WTC11 (cell line): ENCODE measurements at regions not wholly inside any gene's neighbourhood (a gene's known extent, or its start where the extent isn't known, plus 50 kb on each side); places are given as distances from the start of the nearest gene placed in this dataset.

Source experiments
- ATAC-seq: fragments of 200-7000 bp; cut with Tn5 transposase; 2 replicates; pipeline ENCODE4 v1.10.0; 2021; ENCODE audit warnings: mild to moderate bottlenecking, moderate library complexity
- CTCF ChIA-PET: fragments of 300-600 bp; sonication (Branson Sonifier 250); formaldehyde crosslinking; loops from one replicate; lab custom pipeline; 2021; ENCODE audit warnings: antibody characterized with exemption; lab: Charles Lee
- POLR2A ChIA-PET: fragments of 350-600 bp; sonication (Branson Sonifier 250); formaldehyde crosslinking; loops from one replicate; lab custom pipeline; 2021; ENCODE audit warnings: antibody characterized with exemption; lab: Charles Lee
- DNase-seq: peaks from one replicate; pipeline ENCODE4 v3.0.0; 2021; ENCODE audit warnings: low spot score
- H3K27ac Mint-ChIP-seq: 2 replicates; pipeline ENCODE4 v1.8.0; 2021; ENCODE audit warnings: mixed read lengths
- H3K27me3 Mint-ChIP-seq: 2 replicates; pipeline ENCODE4 v1.8.0; 2021; ENCODE audit warnings: low read depth, mild to moderate bottlenecking, moderate library complexity, mixed read lengths
- H3K36me3 Mint-ChIP-seq: 2 replicates; pipeline ENCODE4 v1.8.0; 2021; ENCODE audit warnings: mixed read lengths
- H3K4me1 Mint-ChIP-seq: 2 replicates; pipeline ENCODE4 v1.8.0; 2022; ENCODE audit warnings: mixed read lengths
- H3K4me3 Mint-ChIP-seq: 2 replicates; pipeline ENCODE4 v1.8.0; 2021; ENCODE audit warnings: mild to moderate bottlenecking, moderate library complexity, mixed read lengths
- H3K9me3 Mint-ChIP-seq: 2 replicates; pipeline ENCODE4 v1.8.0; 2021; ENCODE audit warnings: mixed read lengths
- CREB1 ChIP-seq: sonication (generic); formaldehyde crosslinking; IDR thresholded peaks from 2 replicates; pipeline ENCODE4 v1.8.0; 2023; ENCODE audit warnings: mild to moderate bottlenecking, missing genetic modification reagents
- IRF2 ChIP-seq: sonication (generic); formaldehyde crosslinking; IDR thresholded peaks from 2 replicates; pipeline ENCODE4 v1.8.0; 2022; ENCODE audit warnings: low read depth, missing genetic modification reagents, borderline replicate concordance
- MXD4 ChIP-seq: fragments of 250-450 bp; sonication (Bioruptor Pico); IDR thresholded peaks from 2 replicates; pipeline ENCODE4 v1.8.0; 2021; ENCODE audit warnings: mild to moderate bottlenecking, moderate library complexity, borderline replicate concordance
- MYBL2 ChIP-seq: sonication (generic); formaldehyde crosslinking; IDR thresholded peaks from 2 replicates; pipeline ENCODE4 v1.8.1; 2023; ENCODE audit warnings: mild to moderate bottlenecking, moderate library complexity, missing genetic modification reagents
- NFE2L1 ChIP-seq: sonication (generic); formaldehyde crosslinking; IDR thresholded peaks from 2 replicates; pipeline ENCODE4 v1.8.1; 2023; ENCODE audit warnings: missing genetic modification reagents
- NR3C1 ChIP-seq: sonication (generic); formaldehyde crosslinking; conservative IDR thresholded peaks from 2 replicates; pipeline ENCODE4 v1.8.1; 2023; ENCODE audit warnings: low read depth, mild to moderate bottlenecking, missing genetic modification reagents
- RELA ChIP-seq: sonication (generic); formaldehyde crosslinking; IDR thresholded peaks from 2 replicates; pipeline ENCODE4 v1.8.1; 2022; ENCODE audit warnings: missing genetic modification reagents, mild to moderate bottlenecking, borderline replicate concordance
- RORB ChIP-seq: fragments of 250-450 bp; sonication (Bioruptor Pico); IDR thresholded peaks from 2 replicates; pipeline ENCODE4 v1.9.0; 2021; ENCODE audit warnings: mild to moderate bottlenecking
- SMAD4 ChIP-seq: sonication (generic); formaldehyde crosslinking; IDR thresholded peaks from 2 replicates; pipeline ENCODE4 v1.8.0; 2022; ENCODE audit warnings: mild to moderate bottlenecking, missing genetic modification reagents
- SP1 ChIP-seq: sonication (generic); formaldehyde crosslinking; conservative IDR thresholded peaks from 2 replicates; pipeline ENCODE4 v1.8.1; 2022; ENCODE audit warnings: missing genetic modification reagents
- TEAD4 ChIP-seq: sonication (generic); formaldehyde crosslinking; IDR thresholded peaks from 2 replicates; pipeline ENCODE4 v1.8.0; 2022; ENCODE audit warnings: mild to moderate bottlenecking, missing genetic modification reagents
- ZNF416 ChIP-seq: fragments of 250-450 bp; sonication (Bioruptor Pico); IDR thresholded peaks from 2 replicates; pipeline ENCODE4 v1.9.0; 2021; ENCODE audit warnings: mild to moderate bottlenecking, inconsistent platforms
- TF ChIP-seq, protein P1 (sequence below): sonication (generic); formaldehyde crosslinking; IDR thresholded peaks from 2 replicates; pipeline ENCODE4 v1.8.0; 2023; ENCODE audit warnings: mild to moderate bottlenecking, missing genetic modification reagents
- TF ChIP-seq, protein P2 (sequence below): fragments of 250-450 bp; sonication (Bioruptor Pico); IDR thresholded peaks from 2 replicates; pipeline ENCODE4 v1.9.0; 2021; ENCODE audit warnings: moderate library complexity, mild to moderate bottlenecking, inconsistent platforms, borderline replicate concordance
- TF ChIP-seq, protein P3 (sequence below): fragments of 250-450 bp; sonication (Bioruptor Pico); IDR thresholded peaks from 2 replicates; pipeline ENCODE4 v2.1.2; 2022; ENCODE audit warnings: mild to moderate bottlenecking, moderate library complexity
- TF ChIP-seq, protein P4 (sequence below): fragments of 200-600 bp; IDR thresholded peaks from 2 replicates; pipeline ENCODE4 v1.8.0; 2022; ENCODE audit warnings: antibody characterized with exemption
- TF ChIP-seq, protein P5 (sequence below): sonication (generic); formaldehyde crosslinking; IDR thresholded peaks from 2 replicates; pipeline ENCODE4 v1.8.1; 2023; ENCODE audit warnings: mild to moderate bottlenecking, missing genetic modification reagents, borderline replicate concordance
- TF ChIP-seq, protein P6 (sequence below): sonication (generic); formaldehyde crosslinking; IDR thresholded peaks from 2 replicates; pipeline ENCODE4 v1.8.0; 2023; ENCODE audit warnings: missing genetic modification reagents
- TF ChIP-seq, protein P7 (sequence below): sonication (generic); formaldehyde crosslinking; IDR thresholded peaks from 2 replicates; pipeline ENCODE4 v1.8.0; 2022; ENCODE audit warnings: mild to moderate bottlenecking, missing genetic modification reagents

DNA sequence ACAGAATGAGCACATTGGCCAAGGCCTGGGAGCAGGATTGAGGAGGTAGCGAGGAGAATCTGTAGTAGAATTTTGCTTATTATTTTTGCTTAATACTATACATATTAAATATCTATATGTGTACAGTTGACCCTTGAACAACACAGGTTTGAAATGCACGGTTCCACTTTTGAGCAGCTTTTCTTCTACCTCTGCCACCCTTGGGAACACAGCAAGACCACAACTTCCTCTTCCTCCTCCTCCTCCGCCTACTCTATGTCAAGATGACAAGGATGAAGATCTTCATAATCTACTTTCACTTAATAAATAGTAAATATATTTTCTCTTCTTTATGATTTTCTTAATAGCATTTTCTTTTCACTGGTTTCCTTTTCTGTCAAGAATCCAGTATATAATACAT is 541.4 kb downstream of the KCTD16 start:
- POLR2A ChIA-PET = no interaction called here
- ATAC-seq (no peak), DNase-seq (no peak)
- H3K4me1 Mint-ChIP-seq = 0 out of 2 replicates have a peak, but pooled peaks cover 7% of the 10 kb centered on the region
- no peak overlapping the region for H3K27ac Mint-ChIP-seq
- H3K27me3 Mint-ChIP-seq = no peaks in the 10 kb centered on the region; the same call in 1 of the 2 replicates
- TF ChIP-seq RELA (CRISPR knock-in tag) = no peak
- TF ChIP-seq CREB1 (CRISPR knock-in tag) = no peak
- TF ChIP-seq NR3C1 (CRISPR knock-in tag) = no peak
- TF ChIP-seq, protein P1, sequence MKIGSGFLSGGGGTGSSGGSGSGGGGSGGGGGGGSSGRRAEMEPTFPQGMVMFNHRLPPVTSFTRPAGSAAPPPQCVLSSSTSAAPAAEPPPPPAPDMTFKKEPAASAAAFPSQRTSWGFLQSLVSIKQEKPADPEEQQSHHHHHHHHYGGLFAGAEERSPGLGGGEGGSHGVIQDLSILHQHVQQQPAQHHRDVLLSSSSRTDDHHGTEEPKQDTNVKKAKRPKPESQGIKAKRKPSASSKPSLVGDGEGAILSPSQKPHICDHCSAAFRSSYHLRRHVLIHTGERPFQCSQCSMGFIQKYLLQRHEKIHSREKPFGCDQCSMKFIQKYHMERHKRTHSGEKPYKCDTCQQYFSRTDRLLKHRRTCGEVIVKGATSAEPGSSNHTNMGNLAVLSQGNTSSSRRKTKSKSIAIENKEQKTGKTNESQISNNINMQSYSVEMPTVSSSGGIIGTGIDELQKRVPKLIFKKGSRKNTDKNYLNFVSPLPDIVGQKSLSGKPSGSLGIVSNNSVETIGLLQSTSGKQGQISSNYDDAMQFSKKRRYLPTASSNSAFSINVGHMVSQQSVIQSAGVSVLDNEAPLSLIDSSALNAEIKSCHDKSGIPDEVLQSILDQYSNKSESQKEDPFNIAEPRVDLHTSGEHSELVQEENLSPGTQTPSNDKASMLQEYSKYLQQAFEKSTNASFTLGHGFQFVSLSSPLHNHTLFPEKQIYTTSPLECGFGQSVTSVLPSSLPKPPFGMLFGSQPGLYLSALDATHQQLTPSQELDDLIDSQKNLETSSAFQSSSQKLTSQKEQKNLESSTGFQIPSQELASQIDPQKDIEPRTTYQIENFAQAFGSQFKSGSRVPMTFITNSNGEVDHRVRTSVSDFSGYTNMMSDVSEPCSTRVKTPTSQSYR (CRISPR knock-in tag) = no peak
- TF ChIP-seq ZNF416 (CRISPR knock-in tag) = no peak
- TF ChIP-seq SP1 (CRISPR knock-in tag) = no peak
- peaks cover 10% of the 10 kb centered on the region for H3K36me3 Mint-ChIP-seq
- H3K4me3 Mint-ChIP-seq = no peak overlapping the region
- CTCF ChIA-PET = no interaction called here
- H3K9me3 Mint-ChIP-seq = peaks cover 11% of the 10 kb centered on the region

DNA sequence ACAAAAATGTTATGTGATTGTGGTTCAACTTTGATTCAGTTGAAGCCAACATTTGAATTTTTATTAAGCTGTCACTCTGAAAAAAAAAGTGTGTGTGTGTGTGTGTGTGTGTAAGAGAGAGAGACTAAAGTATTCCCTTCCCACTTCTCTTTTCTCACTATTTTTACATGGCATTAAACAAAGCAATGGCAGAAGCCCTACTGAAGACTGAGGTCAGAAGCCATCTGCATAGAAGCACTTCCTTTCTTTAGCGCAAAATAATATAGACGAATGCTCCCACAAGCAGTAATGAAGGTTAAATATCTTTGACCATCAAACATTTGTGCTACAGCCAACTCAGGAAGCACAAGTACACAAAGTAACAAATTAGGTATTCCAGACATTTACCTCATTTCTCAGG is 540.5 kb downstream of the KCTD16 start:
- TF ChIP-seq, protein P2, sequence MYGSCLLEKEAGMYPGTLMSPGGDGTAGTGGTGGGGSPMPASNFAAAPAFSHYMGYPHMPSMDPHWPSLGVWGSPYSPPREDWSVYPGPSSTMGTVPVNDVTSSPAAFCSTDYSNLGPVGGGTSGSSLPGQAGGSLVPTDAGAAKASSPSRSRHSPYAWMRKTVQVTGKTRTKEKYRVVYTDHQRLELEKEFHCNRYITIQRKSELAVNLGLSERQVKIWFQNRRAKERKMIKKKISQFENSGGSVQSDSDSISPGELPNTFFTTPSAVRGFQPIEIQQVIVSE (CRISPR knock-in tag) = no peak
- TF ChIP-seq ZNF416 (CRISPR knock-in tag) (no peak), IRF2 (CRISPR knock-in tag) (no peak), MXD4 (CRISPR knock-in tag) (no peak), SMAD4 (CRISPR knock-in tag) (no peak), TEAD4 (CRISPR knock-in tag) (no peak), RORB (no peak), NFE2L1 (no peak), MYBL2 (CRISPR knock-in tag) (no peak)
- TF ChIP-seq, protein P3, sequence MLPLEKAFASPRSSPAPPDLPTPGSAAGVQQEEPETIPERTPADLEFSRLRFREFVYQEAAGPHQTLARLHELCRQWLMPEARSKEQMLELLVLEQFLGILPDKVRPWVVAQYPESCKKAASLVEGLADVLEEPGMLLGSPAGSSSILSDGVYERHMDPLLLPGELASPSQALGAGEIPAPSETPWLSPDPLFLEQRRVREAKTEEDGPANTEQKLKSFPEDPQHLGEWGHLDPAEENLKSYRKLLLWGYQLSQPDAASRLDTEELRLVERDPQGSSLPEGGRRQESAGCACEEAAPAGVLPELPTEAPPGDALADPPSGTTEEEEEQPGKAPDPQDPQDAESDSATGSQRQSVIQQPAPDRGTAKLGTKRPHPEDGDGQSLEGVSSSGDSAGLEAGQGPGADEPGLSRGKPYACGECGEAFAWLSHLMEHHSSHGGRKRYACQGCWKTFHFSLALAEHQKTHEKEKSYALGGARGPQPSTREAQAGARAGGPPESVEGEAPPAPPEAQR = no peak
- TF ChIP-seq, protein P4, sequence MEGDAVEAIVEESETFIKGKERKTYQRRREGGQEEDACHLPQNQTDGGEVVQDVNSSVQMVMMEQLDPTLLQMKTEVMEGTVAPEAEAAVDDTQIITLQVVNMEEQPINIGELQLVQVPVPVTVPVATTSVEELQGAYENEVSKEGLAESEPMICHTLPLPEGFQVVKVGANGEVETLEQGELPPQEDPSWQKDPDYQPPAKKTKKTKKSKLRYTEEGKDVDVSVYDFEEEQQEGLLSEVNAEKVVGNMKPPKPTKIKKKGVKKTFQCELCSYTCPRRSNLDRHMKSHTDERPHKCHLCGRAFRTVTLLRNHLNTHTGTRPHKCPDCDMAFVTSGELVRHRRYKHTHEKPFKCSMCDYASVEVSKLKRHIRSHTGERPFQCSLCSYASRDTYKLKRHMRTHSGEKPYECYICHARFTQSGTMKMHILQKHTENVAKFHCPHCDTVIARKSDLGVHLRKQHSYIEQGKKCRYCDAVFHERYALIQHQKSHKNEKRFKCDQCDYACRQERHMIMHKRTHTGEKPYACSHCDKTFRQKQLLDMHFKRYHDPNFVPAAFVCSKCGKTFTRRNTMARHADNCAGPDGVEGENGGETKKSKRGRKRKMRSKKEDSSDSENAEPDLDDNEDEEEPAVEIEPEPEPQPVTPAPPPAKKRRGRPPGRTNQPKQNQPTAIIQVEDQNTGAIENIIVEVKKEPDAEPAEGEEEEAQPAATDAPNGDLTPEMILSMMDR = no peak
- TF ChIP-seq, protein P5, sequence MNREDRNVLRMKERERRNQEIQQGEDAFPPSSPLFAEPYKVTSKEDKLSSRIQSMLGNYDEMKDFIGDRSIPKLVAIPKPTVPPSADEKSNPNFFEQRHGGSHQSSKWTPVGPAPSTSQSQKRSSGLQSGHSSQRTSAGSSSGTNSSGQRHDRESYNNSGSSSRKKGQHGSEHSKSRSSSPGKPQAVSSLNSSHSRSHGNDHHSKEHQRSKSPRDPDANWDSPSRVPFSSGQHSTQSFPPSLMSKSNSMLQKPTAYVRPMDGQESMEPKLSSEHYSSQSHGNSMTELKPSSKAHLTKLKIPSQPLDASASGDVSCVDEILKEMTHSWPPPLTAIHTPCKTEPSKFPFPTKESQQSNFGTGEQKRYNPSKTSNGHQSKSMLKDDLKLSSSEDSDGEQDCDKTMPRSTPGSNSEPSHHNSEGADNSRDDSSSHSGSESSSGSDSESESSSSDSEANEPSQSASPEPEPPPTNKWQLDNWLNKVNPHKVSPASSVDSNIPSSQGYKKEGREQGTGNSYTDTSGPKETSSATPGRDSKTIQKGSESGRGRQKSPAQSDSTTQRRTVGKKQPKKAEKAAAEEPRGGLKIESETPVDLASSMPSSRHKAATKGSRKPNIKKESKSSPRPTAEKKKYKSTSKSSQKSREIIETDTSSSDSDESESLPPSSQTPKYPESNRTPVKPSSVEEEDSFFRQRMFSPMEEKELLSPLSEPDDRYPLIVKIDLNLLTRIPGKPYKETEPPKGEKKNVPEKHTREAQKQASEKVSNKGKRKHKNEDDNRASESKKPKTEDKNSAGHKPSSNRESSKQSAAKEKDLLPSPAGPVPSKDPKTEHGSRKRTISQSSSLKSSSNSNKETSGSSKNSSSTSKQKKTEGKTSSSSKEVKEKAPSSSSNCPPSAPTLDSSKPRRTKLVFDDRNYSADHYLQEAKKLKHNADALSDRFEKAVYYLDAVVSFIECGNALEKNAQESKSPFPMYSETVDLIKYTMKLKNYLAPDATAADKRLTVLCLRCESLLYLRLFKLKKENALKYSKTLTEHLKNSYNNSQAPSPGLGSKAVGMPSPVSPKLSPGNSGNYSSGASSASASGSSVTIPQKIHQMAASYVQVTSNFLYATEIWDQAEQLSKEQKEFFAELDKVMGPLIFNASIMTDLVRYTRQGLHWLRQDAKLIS (CRISPR knock-in tag) = no peak
- TF ChIP-seq, protein P6, sequence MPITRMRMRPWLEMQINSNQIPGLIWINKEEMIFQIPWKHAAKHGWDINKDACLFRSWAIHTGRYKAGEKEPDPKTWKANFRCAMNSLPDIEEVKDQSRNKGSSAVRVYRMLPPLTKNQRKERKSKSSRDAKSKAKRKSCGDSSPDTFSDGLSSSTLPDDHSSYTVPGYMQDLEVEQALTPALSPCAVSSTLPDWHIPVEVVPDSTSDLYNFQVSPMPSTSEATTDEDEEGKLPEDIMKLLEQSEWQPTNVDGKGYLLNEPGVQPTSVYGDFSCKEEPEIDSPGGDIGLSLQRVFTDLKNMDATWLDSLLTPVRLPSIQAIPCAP (CRISPR knock-in tag) = no peak
- TF ChIP-seq, protein P7, sequence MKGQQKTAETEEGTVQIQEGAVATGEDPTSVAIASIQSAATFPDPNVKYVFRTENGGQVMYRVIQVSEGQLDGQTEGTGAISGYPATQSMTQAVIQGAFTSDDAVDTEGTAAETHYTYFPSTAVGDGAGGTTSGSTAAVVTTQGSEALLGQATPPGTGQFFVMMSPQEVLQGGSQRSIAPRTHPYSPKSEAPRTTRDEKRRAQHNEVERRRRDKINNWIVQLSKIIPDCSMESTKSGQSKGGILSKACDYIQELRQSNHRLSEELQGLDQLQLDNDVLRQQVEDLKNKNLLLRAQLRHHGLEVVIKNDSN (CRISPR knock-in tag) = no peak
- TF ChIP-seq, all 79 proteins: peak for 0
- H3K9me3 Mint-ChIP-seq = peaks cover 11% of the 10 kb centered on the region
- ChIA-PET POLR2A (interaction anchor here (0.6 kb wide), 1 partner anchor 48 kb away, joined by 3 read pairs; no protein-coding TSS in a partner anchor), CTCF (no interaction called here)
- no peaks in the 10 kb centered on the region; the same call in 1 of the 2 replicates for H3K27me3 Mint-ChIP-seq
- no peak overlapping the region for H3K27ac Mint-ChIP-seq
- H3K4me1 Mint-ChIP-seq = 0 out of 2 replicates have a peak, but pooled peaks cover 7% of the 10 kb centered on the region
- H3K4me3 Mint-ChIP-seq = no peak overlapping the region
- H3K36me3 Mint-ChIP-seq = peaks cover 10% of the 10 kb centered on the region
- no peak for DNase-seq
- no peak for ATAC-seq
